Medulla oblongata (tissue), 1 donor: ENCODE measurements at regions not wholly inside any gene's neighbourhood (a gene's known extent, or its start where the extent isn't known, plus 50 kb on each side); places are given as distances from the start of the nearest gene placed in this dataset.
"Not testable (repeated sequence)": the region's sequence is repeated elsewhere in the genome, so short reads cannot be mapped to it uniquely, and the experiment has no call there.

ENCODE experiments used
- DNase-seq: peaks from one replicate; pipeline ENCODE4 v3.0.0-alpha.2; 2015; ENCODE audit errors: extremely low spot score

DNA sequence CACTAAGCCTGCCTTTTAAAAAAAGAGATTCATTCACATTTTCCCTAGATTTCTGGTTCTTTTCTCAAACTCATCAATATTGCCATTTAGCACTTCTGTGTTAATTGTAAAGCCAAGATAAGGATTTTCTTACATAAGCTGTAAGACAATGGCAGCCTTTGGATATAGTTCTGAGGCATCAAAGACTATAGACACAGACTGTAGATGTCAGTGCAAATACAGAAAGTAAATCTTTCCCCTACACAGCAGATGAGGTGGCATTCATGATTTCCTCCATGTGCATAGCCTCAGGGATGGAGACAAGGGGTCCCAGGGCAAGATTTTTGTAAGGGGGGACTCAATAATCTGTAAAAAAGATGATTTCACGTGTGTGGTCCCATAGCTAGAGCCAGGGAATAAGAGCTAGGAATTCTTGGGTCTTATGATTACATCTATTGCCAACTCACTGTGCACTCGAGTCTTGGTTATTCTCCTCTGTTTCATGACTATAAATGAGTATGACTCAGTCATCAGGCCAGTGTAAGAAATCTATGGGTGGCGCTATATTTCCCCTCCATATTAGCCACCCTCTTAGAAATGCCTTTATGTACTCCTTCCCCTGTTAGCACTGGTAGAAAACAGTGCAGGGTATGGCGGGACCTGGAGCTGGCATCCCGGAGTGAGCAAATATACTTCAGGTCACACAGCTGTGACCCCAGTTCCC is 207.5 kb downstream of the EXOC5 start:
- no peak for DNase-seq

DNA sequence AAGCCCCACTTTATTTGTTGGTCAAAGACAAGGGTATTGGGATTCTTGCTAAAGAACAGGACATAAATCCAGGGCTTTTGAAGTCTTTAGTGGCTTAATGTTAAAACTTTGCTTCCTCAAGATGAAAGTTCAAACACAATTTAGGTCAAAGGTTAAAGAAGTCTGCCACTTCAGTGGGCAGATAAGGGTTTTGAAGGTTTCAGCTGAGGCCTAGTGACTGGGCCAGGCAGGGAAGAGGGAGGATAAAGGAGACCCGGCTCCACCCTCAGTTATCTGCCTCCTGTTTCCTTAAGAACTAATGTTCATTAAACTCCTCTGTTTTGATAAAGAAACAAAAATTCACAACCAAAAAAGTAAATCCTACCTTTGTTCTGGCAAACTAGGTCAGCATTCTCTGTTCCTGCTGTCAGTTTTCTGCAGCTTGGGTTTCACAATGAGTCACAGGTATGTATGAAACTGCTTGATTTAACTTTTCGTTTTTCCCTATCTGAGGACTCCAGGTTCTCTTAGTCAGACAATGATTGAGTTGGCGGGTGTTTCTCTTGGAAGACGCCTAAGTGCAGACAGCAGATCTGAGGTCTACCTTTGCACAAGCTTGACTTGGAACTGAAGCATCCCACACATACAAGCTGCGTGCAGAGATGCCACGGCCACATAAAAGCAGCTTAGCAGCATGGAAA is 208.3 kb downstream of the EXOC5 start:
- DNase-seq = no peak

DNA sequence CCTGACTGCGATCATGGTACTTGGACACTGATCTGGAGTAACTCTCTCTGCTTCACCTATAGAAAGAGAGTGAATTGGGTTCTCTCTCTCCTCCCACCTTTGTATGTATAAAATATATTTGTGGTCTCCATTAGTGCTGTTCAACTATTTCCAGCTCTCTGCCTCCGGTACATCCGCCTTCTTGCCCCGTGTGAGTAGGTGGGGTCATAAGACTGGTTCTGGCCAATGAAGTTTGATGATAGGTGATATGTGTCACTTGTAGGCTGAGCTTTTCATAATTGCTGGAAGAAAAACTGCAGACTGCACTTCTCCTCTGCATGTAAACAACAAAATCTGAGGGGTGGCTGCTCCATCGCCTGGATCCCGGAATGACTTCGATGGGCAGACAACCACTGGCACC is 210.4 kb downstream of the EXOC5 start:
- DNase-seq = no peak

DNA sequence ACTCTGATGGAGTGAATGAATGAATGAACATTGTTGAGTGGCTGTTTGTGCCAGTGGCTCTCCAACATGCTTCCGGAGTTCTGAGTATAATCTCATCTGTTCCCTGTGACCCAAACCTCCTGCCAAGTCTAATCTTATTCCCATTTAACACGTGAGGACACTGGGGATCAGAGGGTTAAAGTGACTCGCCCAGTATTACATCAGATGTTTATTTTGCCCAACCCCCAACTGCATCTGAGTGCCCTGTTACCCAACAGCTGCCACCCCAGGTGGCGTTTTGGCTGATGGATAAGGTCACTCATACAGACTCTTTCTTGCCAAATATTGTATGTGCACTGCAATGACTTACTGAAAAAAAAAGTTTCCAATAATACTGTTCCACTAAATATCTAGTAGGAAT is 210.9 kb downstream of the EXOC5 start:
- no peak for DNase-seq

DNA sequence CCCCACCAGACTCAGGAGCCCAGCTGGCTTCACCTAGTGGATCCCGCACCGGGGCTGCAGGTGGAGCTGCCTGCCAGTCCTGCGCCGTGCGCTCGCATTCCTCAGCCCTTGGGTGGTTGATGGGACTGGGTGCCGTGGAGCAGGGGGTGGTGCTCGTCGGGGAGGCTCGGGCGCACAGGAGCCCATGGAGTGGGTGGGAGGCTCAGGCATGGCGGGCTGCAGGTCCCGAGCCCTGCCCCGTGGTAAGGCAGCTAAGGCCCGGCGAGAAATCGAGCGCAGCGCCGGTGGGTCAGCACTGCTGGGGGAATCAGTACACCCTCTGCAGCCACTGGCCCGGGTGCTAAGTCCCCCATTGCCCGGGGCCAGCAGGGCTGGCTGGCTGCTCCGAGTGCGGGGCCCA is 212.2 kb downstream of the EXOC5 start:
- DNase-seq = not testable (repeated sequence)

DNA sequence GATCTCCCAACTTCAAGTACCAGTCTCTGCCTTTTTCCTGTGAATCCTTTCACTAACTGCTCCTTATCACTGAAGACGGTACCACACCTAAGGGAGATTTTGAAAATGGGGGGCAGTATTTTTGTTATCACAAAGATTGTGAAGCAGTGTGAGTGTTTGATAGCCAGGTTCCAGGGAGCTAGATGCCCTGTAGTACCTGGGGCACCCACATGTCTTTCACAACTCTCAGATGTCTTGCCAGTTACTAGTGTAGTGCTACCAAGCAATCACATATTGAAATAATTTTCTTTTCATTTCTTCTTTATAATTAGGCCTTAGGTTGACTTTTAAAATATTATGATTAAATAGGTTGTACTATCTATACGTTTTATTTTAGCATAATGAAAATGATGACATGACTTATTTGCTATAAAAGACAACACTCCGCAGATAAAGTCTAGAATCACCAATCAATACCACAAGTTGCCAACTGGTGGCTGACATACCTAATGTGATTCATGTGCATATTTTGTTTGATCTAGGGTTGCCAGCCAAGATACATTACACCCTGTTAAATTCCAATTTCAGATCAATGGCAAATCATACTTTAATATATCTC is 215.9 kb downstream of the EXOC5 start:
- no peak for DNase-seq

- DNase-seq = no peak
Measured at GRCh38 chr14:57051633-57052032, 217.1 kb downstream of the EXOC5 start.

DNA sequence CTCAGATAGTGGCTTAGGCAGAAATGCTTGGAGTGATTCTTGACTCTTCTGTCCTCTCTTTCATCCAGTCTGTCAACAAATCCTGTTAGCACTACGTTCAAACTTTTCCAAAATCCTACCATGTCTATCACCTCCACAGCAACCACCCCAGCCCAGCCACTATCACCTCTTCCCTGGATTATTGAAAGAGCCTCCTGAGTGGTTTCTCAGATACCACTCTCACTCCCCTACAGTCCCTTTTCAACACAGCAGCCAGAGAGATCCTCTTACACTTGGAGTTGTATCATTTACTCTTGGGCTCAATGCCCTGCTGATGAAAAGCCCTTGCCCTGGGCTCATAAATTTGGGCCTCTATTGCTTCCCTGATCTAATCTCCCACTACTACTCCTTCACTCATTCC is 218.9 kb downstream of the EXOC5 start:
- no peak for DNase-seq

GRCh38 chr14:57046175-57046574 is 222.5 kb downstream of the EXOC5 start:
- DNase-seq = no peak

GRCh38 chr14:57044101-57044973 is 224.4 kb downstream of the EXOC5 start:
- not testable (repeated sequence) for DNase-seq

- DNase-seq = no peak
Measured at GRCh38 chr14:57038689-57039088, 228.4 kb upstream of the OTX2 start.

- no peak for DNase-seq
Measured at GRCh38 chr14:57031474-57031873, 221.2 kb upstream of the OTX2 start.

DNA sequence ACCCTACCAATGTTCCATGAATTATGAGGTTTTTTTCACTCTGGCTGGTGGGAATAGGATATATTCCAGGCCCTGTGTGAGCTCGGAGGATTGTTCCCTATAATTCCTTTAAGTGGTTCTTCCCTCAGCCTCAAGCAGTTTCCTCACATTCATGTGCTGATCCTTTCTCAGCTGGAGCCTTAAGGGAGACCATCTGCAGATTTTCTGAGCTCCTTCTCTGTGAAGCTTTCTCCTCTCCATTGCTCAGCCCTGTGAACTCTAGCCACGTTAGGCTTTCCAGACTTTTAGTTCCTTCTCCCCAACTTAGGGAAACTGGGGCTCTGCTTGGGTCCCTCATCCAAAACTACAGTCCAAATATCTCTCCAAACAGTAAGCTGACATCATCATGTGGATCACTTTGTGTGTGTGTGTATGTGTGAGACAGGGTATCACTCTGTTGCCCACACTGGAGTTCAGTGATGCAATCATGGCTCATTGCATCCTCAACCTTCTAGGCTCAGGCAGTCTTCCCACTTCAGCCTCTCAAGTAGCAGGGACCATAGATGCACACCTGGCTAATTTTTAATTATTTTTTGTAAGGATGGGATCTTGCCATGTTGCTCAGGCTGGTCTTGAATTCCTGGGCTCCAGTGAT is 219.5 kb upstream of the OTX2 start:
- no peak for DNase-seq

DNA sequence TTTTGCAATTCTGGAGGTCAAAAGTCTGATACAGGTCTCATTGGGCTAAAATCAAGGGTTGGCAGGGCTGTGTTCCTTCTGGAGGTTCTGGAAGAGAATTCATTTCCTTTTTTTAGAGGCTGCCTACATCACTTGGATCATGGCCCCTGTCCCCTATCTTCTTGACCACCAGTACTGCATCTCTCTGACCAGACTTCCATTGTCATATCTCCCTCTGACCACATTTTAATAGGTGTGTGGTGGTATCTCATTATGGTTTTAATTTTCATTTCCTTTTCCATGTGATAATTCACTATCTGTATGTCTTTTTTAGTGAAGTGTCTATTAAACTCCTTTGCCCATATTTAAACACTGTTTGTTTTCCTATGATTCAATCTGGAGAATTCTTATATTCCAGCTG is 215.2 kb upstream of the OTX2 start:
- no peak for DNase-seq

- DNase-seq = no peak
Measured at GRCh38 chr14:57022608-57023007, 212.3 kb upstream of the OTX2 start.

DNA sequence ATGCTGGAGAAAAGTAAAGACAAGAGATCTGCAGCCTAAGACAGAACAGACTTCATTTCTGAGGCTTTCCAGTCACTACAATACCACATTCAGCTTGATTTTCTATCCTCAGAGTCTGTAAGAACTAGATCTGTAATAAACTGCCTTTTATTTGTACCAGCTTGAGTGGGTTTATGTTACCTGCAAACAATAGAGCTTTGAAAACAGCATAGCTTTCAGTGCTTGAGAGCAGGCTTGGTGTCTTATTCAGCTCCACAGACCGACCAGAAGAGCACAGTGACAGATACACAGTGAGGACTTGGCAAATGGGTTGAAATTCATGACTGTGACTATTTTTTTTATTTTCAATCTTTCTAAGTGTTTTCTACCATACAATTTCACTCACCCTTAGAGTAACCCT is 207.8 kb upstream of the OTX2 start:
- no peak for DNase-seq

- no peak for DNase-seq
Measured at GRCh38 chr14:57013987-57014386, 203.7 kb upstream of the OTX2 start.

DNA sequence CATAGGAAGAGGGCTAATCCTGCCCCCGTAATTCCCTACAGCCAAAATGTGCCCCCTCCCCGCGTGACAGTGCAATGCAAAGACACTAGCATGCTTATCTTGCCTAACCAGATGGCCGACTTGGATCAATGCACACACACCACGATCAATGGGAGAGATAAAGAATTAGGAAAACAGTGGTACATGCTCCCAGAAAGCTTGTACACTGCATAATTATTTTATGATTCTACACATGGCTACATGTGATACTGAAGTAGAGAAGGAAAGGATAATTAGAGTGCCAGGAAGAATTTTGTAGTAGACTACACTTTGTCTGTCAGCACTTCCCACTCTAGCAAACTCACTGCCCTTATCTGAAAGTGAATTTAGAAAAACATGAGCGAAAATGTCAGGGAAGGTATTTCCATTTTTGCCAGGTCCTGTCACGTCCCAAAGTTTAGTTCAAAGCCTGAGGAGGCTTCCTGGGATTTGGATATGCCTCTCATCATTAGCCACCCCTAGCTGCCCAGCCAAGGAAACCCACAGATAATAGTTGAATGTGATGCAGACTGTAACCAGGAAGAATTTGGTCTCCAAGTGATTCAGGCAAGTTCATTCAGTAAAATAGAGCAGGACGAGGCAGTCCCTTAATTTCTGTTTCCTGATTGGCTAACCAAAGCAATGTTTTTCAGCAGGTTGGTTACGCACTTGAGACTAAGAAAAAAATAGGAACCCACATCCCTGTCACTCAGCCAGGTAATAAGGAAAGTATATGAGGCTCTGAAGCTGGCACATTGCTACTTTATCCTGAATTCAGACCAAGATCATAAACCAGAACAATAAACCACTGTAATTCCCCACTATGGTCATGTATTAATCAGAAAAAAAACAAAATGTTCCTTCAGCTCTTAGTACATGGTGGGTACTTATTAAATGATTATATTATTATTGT is 199.6 kb upstream of the OTX2 start:
- no peak for DNase-seq

DNA sequence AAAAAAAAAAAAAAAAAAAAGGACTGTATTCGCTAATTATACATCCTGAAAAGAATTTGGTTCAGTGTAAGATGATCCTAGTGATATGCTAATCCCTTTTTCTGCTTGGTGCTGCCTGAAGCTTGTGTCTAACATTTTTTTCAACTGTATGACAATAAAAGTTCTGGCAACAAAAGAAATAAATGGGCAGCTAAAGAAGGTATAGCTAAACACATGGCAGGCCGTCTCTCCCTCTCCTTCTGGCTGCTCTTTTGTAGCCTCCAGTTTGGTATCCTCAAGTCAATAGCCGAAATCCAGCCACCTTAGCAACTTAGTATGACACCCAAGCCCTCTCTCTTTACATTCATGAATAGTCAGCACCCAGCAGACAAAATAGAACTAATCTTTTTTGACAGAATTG is 198.3 kb upstream of the OTX2 start:
- DNase-seq = no peak

- no peak for DNase-seq
Measured at GRCh38 chr14:56998728-56999127, 188.4 kb upstream of the OTX2 start.
